ENCODE measurements at regions not wholly inside any gene's neighbourhood (a gene's known extent, or its start where the extent isn't known, plus 50 kb on each side); places are given as distances from the start of the nearest gene placed in this dataset.

GRCh38 chr6:98203170-98203806, 631.1 kb upstream of the POU3F2 start:
- Mint-ChIP-seq H3K4me3 (ENCODE audit: low read depth, unreplicated experiment) (no peak overlapping the region), H3K27me3 (ENCODE audit: unreplicated experiment) (no peaks in the 10 kb centered on the region), H3K9me3 (ENCODE audit: low read depth, unreplicated experiment) (peaks cover 4% of the 10 kb centered on the region), H3K36me3 (ENCODE audit: insufficient read depth, unreplicated experiment) (no peaks in the 10 kb centered on the region), H3K4me1 (ENCODE audit: low read depth, unreplicated experiment) (no peaks in the 10 kb centered on the region), H3K27ac (ENCODE audit: unreplicated experiment) (no peak overlapping the region)
- no peak for TF ChIP-seq CTCF (IDR thresholded peaks at IDR 0.05; ENCODE audit: unreplicated experiment)
- CTCF ChIA-PET = no interaction called here
- BruUV-seq (replicated peaks) = no TSS peak
- no peak for DNase-seq
- intact Hi-C loops (cut with micrococcal nuclease; ENCODE audit: unreplicated experiment) = no loop called here

GRCh38 chr6:98212468-98212867, 621.9 kb upstream of the POU3F2 start:
- Mint-ChIP-seq H3K4me3 (ENCODE audit: low read depth, unreplicated experiment) (no peak overlapping the region), H3K27me3 (ENCODE audit: unreplicated experiment) (no peaks in the 10 kb centered on the region), H3K36me3 (ENCODE audit: insufficient read depth, unreplicated experiment) (no peaks in the 10 kb centered on the region), H3K27ac (ENCODE audit: unreplicated experiment) (no peak overlapping the region), H3K4me1 (ENCODE audit: low read depth, unreplicated experiment) (no peaks in the 10 kb centered on the region), H3K9me3 (ENCODE audit: low read depth, unreplicated experiment) (no peaks in the 10 kb centered on the region)
- BruUV-seq (replicated peaks) = no TSS peak
- no peak for DNase-seq
- CTCF ChIA-PET = no interaction called here
- intact Hi-C loops (cut with micrococcal nuclease; ENCODE audit: unreplicated experiment) = no loop called here
- no peak for TF ChIP-seq CTCF (IDR thresholded peaks at IDR 0.05; ENCODE audit: unreplicated experiment)

- Mint-ChIP-seq H3K36me3 (ENCODE audit: insufficient read depth, unreplicated experiment) (no peaks in the 10 kb centered on the region), H3K27me3 (ENCODE audit: unreplicated experiment) (no peaks in the 10 kb centered on the region), H3K27ac (ENCODE audit: unreplicated experiment) (no peak overlapping the region), H3K9me3 (ENCODE audit: low read depth, unreplicated experiment) (no peaks in the 10 kb centered on the region), H3K4me3 (ENCODE audit: low read depth, unreplicated experiment) (no peak overlapping the region), H3K4me1 (ENCODE audit: low read depth, unreplicated experiment) (no peaks in the 10 kb centered on the region)
- CTCF ChIA-PET = no interaction called here
- no peak for TF ChIP-seq CTCF (IDR thresholded peaks at IDR 0.05; ENCODE audit: unreplicated experiment)
- DNase-seq = no peak
- no TSS peak for BruUV-seq (replicated peaks)
- intact Hi-C loops (cut with micrococcal nuclease; ENCODE audit: unreplicated experiment) = no loop called here
These were observed 618.8 kb upstream of the POU3F2 start for GRCh38 chr6:98215531-98215930.

GRCh38 chr6:98230250-98230649, 604.1 kb upstream of the POU3F2 start:
- no peak overlapping the region for H3K27ac Mint-ChIP-seq (ENCODE audit: unreplicated experiment)
- no peak for DNase-seq
- no peaks in the 10 kb centered on the region for H3K36me3 Mint-ChIP-seq (ENCODE audit: insufficient read depth, unreplicated experiment)
- no peak overlapping the region for H3K4me3 Mint-ChIP-seq (ENCODE audit: low read depth, unreplicated experiment)
- no peak for TF ChIP-seq CTCF (IDR thresholded peaks at IDR 0.05; ENCODE audit: unreplicated experiment)
- no peaks in the 10 kb centered on the region for H3K27me3 Mint-ChIP-seq (ENCODE audit: unreplicated experiment)
- intact Hi-C loops (cut with micrococcal nuclease; ENCODE audit: unreplicated experiment) = no loop called here
- H3K9me3 Mint-ChIP-seq (ENCODE audit: low read depth, unreplicated experiment) = peaks cover 6% of the 10 kb centered on the region
- H3K4me1 Mint-ChIP-seq (ENCODE audit: low read depth, unreplicated experiment) = no peaks in the 10 kb centered on the region
- no TSS peak for BruUV-seq (replicated peaks)
- CTCF ChIA-PET = no interaction called here

All from Calu3 (cell line).